ENCODE measurements at regions not wholly inside any gene's neighbourhood (a gene's known extent, or its start where the extent isn't known, plus 50 kb on each side); places are given as distances from the start of the nearest gene placed in this dataset.
A peak's percentile ranks its signal among the peaks of the same experiment; 100 is the strongest.

- DNase-seq, result peak; percentile 3
- ChIA-PET CTCF (interaction anchor here (0.7 to 2.5 kb wide), 4 partner anchors 41 to 818 kb away, joined by 3 to 7 read pairs (median 5); no protein-coding TSS in a partner anchor), POLR2A (no interaction called here)
- Histone ChIP-seq H3K9ac (no peak overlapping the region), H3K4me3 (ENCODE audit: low read depth in 2 of 2, low read length in 1 of 2) (no peak overlapping the region), H3K79me2 (ENCODE audit: insufficient read depth) (no peaks in the 10 kb centered on the region), H4K20me1 (ENCODE audit: insufficient read depth) (no peaks in the 10 kb centered on the region), H3K9me2 (no peaks in the 10 kb centered on the region; the same call in 1 of the 2 replicates), H3K4me1 (ENCODE audit: control insufficient read depth in 1 of 2, insufficient read depth in 2 of 2, low read depth in 1 of 2, low read length in 1 of 2) (no peaks in the 10 kb centered on the region), H3K27me3 (ENCODE audit: insufficient read depth) (no peaks in the 10 kb centered on the region), H2AFZ (ENCODE audit: low read depth) (no peak overlapping the region), H3K36me3 (replicated peaks in 1 of 2; ENCODE audit: control insufficient read depth in 1 of 2, insufficient read depth in 2 of 2, low read length in 1 of 2) (no peaks in the 10 kb centered on the region), H3F3A (replicated peaks; ENCODE audit: insufficient read depth) (no peaks in the 10 kb centered on the region), H3K27ac (ENCODE audit: low read depth in 2 of 2, low read length in 1 of 2) (no peak overlapping the region), H3K4me2 (no peak overlapping the region), H3K9me3 (no peaks in the 10 kb centered on the region)
- TF ChIP-seq SMC3 (IDR thresholded peaks at IDR 0.05; ENCODE audit: low read depth, low read length) (peak; percentile 15; the same call in 1 of the 2 replicates), RAD21 (IDR thresholded peaks at IDR 0.05; ENCODE audit: low read length) (peak; percentile 68), CHD2 (IDR thresholded peaks at IDR 0.05; ENCODE audit: low read length, partially characterized antibody) (no peak)
Observed at GRCh38 chr4:62408454-62408853, 1208.3 kb downstream of the ADGRL3 start.

GRCh38 chr4:62407534-62407933, 1207.4 kb downstream of the ADGRL3 start:
- Histone ChIP-seq H3K27ac (ENCODE audit: low read depth in 2 of 2, low read length in 1 of 2) (no peak overlapping the region), H4K20me1 (ENCODE audit: insufficient read depth) (no peaks in the 10 kb centered on the region), H3K36me3 (replicated peaks in 1 of 2; ENCODE audit: control insufficient read depth in 1 of 2, insufficient read depth in 2 of 2, low read length in 1 of 2) (no peaks in the 10 kb centered on the region), H3K9me3 (no peaks in the 10 kb centered on the region), H3F3A (replicated peaks; ENCODE audit: insufficient read depth) (no peaks in the 10 kb centered on the region), H3K4me2 (no peak overlapping the region), H3K9ac (no peak overlapping the region), H3K79me2 (ENCODE audit: insufficient read depth) (no peaks in the 10 kb centered on the region), H3K9me2 (no peaks in the 10 kb centered on the region), H3K27me3 (ENCODE audit: insufficient read depth) (no peaks in the 10 kb centered on the region), H3K4me3 (ENCODE audit: low read depth in 2 of 2, low read length in 1 of 2) (no peak overlapping the region), H2AFZ (ENCODE audit: low read depth) (no peak overlapping the region), H3K4me1 (ENCODE audit: control insufficient read depth in 1 of 2, insufficient read depth in 2 of 2, low read depth in 1 of 2, low read length in 1 of 2) (no peaks in the 10 kb centered on the region)
- CTCF ChIA-PET, result interaction anchor here (0.7 to 2.5 kb wide), 3 partner anchors 87 to 1517 kb away, joined by 3 to 7 read pairs (median 3); no protein-coding TSS in a partner anchor
- TF ChIP-seq NFIC (IDR thresholded peaks at IDR 0.05; ENCODE audit: borderline replicate concordance), result no peak
- TF ChIP-seq REST (IDR thresholded peaks at IDR 0.05; ENCODE audit: low read depth, low read length), result no peak
- TF ChIP-seq MXI1 (IDR thresholded peaks at IDR 0.05; ENCODE audit: low read depth, low read length), result no peak
- TF ChIP-seq SMC3 (IDR thresholded peaks at IDR 0.05; ENCODE audit: low read depth, low read length), result no peak
- TF ChIP-seq PBX3 (IDR thresholded peaks at IDR 0.05), result no peak
- no peak for TF ChIP-seq RXRA (IDR thresholded peaks at IDR 0.05; ENCODE audit: borderline replicate concordance, low read depth)
- no peak for TF ChIP-seq CTCF (IDR thresholded peaks at IDR 0.05)
- TF ChIP-seq FOXJ3 (CRISPR knock-in tag; IDR thresholded peaks at IDR 0.05), result no peak
- no peak for TF ChIP-seq ELF1 (IDR thresholded peaks at IDR 0.05)
- no peak for TF ChIP-seq JUND (IDR thresholded peaks at IDR 0.05)
- no peak for TF ChIP-seq SIN3A (IDR thresholded peaks at IDR 0.05; ENCODE audit: borderline replicate concordance, low read depth, low read length)
- no peak for TF ChIP-seq IRF3 (IDR thresholded peaks at IDR 0.05; ENCODE audit: low read depth, low read length)
- no peak for TF ChIP-seq MEF2A (IDR thresholded peaks at IDR 0.05; ENCODE audit: borderline replicate concordance, low read depth)
- no peak for TF ChIP-seq ZBTB33 (IDR thresholded peaks at IDR 0.05; ENCODE audit: borderline replicate concordance, low read depth)
- TF ChIP-seq RCOR1 (IDR thresholded peaks at IDR 0.05; ENCODE audit: low read length), result no peak
- WGBS (ENCODE audit: low lambda C conversion rate), result 29% methylated on average over 1 of the region's 1 CpG
- no peak for DNase-seq
- POLR2A ChIA-PET, result no interaction called here
